ELR (cell line): ENCODE measurements at regions not wholly inside any gene's neighbourhood (a gene's known extent, or its start where the extent isn't known, plus 50 kb on each side); places are given as distances from the start of the nearest gene placed in this dataset.
"Not testable (repeated sequence)": the region's sequence is repeated elsewhere in the genome, so short reads cannot be mapped to it uniquely, and the experiment has no call there.

Experiments
- DNase-seq: peaks from one replicate; pipeline ENCODE4 v3.0.0-alpha.2; 2015; ENCODE audit warnings: low read depth

DNA sequence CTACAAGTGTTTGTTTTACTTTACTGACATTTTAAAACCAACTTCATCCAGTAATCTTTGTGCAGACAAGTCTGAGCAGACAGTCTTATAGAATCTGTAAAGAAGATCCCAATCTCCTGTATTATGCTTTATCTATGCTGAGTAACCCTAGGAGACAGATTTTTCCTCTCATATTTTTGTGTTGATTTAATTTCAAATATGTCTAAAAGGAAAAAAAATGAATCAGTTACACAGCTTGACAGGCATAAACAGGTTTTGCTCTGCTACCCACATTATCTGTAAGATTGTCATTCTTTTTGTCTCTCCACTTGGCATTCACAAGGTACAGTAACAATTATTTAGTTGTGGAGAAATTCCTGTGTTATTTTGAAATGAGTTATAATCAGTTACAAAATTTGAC is 415.0 kb downstream of the NYAP2 start:
- DNase-seq = no peak

DNA sequence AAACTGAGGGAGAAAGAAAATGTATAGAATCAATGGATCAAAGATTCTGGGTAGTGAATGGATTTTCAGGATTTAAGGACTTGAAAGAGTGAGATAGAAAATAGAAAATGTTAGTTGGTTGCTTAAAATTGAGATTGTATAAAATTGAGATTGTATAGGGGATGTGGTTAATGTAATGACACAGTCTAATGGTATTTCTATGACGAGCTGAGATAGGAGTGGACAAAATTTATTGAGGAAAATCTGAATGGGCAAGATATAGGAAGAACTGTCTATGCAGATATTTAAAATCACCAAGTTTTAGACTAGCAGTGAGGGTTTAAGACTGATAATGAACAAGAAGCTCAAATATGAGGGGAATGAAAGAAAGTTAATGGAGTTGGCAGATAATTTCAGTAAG is 406.6 kb downstream of the NYAP2 start:
- DNase-seq = peak; percentile 45

DNA sequence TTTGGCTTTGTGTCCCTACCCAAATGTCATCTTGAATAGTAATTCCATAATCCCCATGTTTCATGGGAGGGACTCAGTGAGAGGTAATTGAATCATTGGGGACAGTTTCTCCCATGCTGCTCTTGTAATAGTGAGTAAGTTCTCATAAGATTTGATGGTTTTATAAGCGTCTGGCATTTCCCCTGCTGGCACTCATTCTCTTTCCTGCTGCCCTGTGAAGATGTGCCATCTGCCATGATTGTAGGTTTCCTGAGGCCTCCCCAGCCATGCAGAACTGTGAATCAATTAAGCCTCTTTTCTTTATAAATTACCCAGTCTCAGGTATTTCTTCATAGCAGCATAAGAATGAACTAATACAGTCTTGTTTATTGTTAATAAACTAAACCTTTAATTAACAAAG is 402.6 kb downstream of the NYAP2 start:
- not testable (repeated sequence) for DNase-seq

DNA sequence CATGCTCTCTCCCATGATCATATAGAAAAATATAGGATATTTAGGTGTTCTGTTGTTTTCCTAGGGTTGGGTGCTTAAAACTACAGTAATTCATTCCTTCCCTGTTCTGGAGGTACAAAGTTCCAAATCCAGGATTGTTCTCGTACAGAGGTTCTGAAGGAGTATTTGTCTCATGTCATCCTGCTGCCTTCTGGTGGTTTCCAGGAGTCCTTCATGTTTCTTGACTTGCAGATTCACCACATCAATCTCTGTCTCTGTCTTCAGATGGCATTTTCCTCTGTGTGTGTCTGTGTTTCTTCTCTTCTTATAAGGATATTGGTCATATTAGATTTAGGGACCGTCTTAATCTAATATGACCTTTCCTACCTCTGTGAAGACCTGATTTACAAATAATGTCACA is 397.9 kb downstream of the NYAP2 start:
- DNase-seq = peak; percentile 2

DNA sequence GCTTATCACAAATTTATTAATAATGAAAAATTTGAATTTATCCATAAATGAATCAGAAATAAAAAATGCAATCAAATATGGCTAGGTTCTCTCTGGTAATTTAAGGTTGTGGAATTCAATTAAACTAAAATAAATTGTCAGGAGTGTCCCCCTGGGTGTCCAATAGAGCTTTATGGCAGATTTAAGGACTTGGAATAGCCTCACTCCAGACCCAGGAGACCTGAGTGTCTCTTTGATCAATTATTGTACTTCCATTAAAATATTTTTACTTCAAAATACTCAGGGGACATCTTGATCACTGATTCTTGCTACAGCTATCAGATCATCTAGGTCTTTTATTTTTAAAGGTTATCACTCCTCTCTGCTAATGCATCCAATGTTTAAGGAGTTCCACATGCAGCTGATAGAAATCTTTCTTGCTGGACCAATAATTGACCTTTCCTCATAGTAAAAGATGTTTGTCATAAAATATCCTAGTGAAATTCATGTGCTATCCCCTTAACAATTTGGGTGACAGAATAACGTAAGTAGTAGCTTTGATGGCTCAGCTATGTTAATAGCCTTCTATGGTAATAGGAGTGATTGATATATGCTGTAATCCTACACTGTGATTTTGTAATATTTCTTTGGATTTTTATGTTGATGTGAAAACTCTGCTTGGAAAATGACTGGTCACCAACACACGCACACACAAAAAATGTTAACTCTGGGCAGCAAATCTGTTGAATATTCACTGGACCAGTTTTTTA is 395.3 kb downstream of the NYAP2 start:
- no peak for DNase-seq

DNA sequence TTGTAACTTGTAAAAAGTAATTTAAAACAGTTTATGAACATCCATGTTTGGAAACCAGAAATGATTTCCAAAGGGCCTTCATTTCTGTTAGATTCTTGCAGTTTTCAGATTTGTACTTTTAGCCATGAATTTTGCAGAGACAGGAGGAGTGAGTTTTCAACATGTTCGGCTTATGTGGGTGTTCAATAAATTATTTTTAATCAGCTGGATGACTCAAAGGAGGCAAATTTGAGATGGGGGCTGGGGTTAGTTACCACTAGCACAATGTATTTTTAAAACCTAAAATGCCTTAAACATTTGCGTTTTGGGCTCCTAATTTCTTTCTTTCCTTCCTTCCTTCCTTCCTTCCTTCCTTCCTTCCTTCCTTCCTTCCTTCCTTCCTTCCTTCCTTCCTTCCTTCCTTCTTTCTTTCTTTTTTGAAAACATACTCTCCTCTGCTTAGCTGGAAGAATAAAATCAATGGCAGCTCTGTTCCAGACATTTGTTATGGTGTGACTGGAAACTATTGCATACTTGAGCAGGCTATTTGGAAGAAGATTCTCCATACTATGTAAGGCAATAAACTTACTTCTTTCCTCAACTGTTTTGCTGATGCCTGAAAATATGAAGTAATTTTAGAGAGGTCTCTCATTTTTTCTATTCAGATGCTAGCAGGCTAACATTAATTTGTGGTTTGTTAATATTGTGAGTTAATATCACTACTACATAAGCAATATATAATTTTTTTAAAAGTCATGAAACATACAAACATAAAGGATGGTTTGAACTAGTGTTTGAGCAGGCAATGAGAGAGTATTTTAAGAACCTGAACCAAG is 394.4 kb downstream of the NYAP2 start:
- no peak for DNase-seq

DNA sequence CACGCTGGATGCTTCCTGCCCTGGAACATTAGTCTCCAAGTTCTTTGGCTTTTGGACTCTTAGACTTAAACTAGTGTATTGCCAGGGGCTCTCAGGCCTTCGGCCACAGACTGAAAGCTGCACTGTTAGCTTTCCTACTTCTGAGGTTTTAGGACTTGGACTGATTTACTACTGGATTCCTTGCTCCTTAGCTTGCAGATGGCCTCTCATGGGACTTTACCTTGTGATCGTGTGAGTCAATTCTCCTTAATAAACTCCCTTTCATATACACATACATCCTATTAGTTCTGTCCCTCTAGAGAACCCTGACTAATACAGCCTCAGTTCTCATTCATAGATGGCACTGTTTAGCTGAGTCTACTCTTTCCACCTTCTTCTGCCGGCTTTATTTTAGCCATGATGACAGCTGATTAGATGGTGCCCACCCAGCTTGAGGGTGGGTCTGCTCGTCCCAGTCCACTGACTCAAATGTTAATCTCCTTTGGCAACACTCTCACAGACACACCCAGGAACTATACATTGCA is 389.1 kb downstream of the NYAP2 start:
- DNase-seq = peak; percentile 1

DNA sequence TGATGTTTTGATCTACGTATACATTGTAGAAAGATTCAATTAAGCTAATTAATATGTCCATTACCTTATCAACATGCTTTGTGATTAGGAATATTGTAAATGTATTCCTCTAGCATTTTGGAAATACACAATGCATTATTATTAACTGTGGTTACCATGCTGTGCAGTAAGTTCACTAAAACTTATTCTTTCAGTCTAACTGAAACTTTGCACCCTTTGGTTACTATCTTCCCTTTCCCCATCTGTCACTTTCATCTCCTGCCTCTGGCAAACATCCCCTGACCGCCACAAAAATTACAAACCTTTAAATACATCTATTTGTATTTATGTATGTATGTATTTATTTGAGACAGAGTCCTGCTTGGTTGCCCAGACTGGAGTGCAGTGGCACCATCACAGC is 388.0 kb downstream of the NYAP2 start:
- DNase-seq = no peak

DNA sequence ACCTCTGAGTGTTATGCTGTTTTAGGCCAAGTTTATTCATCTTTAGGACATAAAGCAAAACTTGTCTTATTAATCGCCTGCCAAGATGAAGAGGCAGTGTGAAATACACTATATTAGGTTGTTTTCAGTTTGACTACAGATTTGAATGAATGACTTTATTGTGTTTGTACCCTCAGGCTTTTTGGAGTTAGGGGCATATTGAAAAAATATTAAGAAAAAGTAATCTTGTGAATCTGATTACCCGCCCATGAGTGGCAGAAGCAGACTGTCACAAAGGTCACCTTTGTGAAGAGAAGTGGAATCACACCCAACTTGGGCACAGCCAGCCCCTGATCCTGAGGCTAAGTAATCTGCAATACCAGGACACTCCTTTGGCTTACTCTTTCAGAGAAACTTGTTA is 382.5 kb downstream of the NYAP2 start:
- DNase-seq = no peak

DNA sequence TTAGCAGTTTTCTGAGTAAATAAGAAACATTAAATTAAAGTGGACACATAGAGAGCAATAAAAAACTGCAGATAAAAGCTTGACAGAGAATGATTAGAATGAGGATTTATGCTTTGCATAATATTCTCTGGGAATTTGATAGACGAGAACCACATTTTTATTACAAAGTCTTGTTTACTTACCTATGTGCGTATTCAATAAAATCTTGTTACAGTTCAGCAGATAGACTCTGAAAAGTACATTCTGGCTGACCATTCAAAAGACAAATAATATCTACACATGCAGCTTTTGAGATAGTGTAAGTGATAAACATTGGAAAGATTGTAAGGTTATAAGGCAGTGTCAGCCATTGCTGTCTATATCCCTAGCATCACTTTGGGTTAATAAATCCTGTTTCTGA is 381.6 kb downstream of the NYAP2 start:
- DNase-seq = no peak

DNA sequence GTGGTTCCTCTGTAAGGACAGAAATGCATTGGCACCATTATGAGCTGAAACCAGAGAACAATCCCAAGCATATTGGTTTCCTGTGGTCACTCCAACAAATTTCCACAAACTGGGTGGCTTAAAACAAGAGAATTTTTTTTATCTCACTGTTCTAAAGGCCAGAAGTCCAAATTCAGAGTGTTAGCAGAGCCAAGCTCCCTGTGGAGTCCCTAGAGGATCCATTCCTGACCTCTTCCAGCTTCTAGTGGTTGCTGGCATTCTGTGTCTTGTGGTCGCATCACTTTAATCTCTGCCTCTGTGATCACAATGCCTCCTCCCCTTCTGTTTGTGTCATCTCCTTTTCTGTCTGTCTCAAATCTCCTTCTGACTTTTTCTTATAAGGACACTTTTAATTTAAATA is 380.3 kb downstream of the NYAP2 start:
- no peak for DNase-seq

DNA sequence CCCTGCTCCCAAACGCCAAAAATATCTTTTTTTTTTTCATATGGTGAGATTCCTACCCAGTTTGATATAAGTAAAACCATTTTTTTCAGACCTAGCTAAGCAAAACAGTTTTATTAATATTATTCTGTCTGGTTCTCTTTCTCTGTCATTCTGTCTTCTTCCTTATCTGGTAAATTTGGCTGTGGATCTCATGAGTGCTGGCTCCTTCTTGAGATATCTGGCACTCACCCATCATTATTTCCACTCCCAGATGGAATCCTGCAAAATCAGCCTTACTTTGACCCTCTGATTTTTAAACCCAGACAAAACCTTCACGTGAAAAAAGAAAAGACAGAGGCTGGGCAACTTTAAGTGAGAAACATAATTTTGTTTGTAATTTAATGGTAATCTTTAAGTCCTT is 373.6 kb downstream of the NYAP2 start:
- no peak for DNase-seq

DNA sequence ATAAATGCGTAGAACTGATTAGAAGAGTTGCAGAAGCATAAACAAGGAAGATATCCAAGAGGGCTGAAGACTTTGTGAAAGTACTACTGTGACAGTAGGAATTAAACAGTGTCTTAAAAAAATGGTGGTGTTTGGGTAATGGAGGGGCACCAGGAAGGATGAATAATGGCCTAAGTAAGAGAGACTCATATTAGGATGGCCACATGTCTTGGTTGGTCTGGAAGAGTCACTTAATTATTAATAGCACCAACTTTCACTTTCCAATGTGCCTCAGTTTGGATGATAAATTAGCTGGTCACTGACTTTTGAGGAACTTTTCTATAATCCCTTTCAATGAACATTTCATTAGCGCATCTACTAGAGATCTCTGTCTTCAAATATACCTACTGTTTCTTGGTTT is 372.2 kb downstream of the NYAP2 start:
- no peak for DNase-seq

DNA sequence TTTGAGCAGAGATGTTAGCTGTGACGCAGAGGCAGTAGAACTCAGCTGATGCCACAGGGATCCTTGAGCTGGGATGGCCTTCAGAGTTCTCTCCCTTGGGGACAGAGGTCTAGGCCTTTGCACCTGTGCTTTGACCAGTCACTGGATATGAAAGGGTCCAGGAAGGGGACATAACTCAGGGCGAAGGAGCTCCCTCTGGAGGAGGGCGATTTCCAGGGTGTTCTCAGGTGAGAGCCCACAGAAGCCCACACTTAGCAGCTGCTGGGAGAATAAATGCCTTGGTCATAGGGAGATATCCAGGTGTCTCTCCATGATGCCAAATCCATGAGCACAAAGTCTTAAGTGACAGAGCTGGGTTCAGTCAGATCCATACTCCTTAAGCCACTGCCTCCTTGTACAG is 369.2 kb downstream of the NYAP2 start:
- DNase-seq = no peak

DNA sequence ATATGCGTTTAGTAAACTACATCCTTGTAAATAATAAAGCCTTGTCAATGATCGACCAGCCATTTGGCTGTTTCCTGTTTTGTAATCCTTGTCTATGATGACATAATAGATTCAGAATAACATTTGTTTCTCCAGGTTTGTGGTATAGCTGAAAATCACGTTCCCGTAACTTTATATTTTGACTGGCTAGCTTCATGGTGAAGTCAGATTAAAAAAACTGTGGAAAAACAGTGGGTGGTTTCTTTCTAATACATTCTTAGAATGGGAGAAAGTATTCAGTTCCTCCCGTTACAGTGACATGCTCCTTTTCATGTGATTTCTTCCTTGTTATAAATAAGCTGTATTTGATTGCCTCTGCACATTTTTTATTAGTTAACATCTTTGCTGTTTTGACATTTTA is 366.9 kb downstream of the NYAP2 start:
- DNase-seq = no peak

DNA sequence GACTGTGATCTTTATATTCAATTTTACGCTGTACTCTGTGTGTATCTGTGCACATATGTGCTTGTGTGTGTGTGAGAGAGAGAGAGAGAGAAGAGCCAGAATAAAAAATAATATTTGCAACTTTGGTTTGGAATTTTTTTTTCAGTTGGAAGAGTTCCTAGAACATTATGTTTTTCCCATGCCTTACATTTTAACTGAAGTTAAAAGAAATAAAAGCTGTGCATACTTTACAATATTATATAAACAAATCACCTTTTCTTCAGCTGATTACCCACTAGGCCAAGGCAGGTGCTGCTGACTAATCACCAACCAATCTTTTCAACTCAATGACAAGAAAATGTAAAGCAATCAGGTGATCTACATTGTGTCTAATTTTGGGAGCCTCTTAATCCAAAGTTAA is 366.3 kb downstream of the NYAP2 start:
- DNase-seq = no peak

DNA sequence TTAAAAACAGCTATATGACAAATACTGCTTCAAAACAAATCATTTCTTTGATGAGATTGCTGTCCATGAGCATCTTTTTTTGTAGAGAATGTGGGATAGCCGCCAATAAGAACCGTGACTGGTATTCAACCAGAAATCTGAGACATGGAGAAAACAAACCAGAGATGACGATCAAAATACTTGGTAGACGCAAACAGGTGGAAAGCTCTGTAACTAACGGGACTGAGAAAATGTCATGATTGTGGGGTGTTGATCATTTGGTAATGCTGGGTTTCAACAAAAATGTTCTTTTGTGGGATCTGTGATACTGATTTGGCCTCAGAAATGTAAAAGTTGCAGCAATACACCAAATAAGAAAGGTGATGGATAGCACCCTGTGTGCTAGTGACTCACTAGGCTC is 364.8 kb downstream of the NYAP2 start:
- no peak for DNase-seq

DNA sequence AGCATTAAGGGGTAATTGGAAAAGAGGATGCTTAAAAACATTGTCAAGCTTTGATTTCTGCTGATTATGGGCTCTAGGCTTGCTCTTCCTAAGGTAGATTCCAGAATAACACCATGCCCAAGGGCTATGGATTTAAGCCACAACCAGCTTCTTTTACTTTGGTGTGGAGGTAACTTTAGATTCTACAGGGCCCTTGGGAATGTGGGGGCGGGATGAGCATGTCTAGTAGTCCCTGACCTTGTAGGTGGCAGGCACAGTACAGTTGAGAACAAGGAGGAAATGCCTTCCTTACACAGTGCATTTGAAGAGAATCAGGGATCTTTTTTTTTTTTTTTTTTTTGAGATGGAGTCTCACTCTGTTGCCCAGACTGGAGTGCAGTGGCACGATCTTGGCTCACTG is 364.2 kb downstream of the NYAP2 start:
- DNase-seq = no peak

DNA sequence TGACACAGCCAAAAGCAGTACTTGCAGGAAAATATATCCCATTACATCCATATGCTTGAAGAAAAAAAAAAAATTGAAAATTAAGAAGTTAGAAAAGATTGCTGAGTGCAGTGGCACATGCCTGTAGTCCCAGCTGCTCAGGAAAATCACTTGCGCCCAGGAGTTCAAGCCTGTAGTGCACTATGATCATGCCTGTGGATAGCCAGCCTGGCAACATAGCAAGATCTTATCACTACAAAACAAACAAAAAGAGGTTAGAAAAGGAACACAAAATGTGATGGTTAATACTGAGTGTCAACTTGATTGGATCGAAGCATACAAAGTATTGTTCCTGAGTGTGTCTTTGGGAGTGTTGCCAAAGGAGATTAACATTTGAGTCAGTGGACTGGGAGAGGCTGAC is 361.9 kb downstream of the NYAP2 start:
- DNase-seq = no peak

DNA sequence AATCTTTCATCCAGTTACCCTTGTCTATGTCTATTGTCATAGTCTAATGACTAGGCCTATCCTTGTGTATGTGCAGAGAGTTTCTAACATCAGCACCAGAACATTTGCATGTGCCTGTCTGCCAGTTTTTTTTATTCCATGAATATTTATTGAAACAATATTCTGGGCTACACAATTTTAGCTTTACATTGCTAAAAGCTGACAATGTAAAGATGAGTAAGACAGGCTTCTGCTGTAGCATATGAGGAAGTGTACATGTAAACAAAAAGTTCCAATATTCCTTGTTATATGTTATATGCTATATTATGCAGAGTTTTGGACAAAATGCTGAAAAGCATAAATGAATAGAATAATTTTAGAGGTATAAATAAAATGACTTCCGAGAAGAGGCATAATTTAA is 357.7 kb downstream of the NYAP2 start:
- no peak for DNase-seq

DNA sequence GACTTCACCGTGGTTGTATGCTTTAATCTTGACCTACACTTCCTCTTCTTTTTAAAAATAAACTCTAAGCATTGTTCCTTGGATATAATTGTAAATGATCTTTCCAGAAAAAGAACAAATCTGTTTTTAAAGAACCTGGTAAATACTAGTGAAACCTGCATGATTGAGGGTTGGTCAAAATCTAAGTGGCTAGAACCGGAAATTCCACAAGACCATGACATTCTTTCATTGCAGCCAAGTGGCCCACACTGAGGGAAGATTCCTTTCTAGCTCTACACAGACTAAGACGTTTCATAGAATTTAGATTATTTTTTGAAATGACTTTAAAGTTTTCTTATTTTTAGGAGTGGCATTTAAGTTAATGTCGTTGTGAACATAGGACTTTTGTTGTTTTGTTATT is 356.7 kb downstream of the NYAP2 start:
- peak; percentile 24 for DNase-seq

DNA sequence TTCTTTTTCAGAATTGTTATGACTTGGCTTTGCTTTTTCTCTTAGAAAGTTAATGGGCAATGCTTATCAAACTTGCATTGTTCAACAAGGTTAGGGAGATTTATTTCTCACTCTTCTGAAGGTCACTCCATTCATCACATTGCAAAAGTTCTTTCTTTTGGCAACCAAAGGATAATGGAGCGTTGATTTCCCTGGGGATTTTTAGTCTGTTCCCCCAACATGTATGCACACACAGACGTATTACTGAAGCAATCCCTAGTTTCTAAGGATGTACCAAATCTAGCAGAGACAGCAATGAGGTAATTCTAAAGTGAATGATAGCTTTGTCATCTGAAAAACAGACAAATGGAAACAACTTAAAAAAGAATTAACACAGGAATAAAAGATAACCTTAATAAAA is 349.1 kb downstream of the NYAP2 start:
- DNase-seq = no peak

DNA sequence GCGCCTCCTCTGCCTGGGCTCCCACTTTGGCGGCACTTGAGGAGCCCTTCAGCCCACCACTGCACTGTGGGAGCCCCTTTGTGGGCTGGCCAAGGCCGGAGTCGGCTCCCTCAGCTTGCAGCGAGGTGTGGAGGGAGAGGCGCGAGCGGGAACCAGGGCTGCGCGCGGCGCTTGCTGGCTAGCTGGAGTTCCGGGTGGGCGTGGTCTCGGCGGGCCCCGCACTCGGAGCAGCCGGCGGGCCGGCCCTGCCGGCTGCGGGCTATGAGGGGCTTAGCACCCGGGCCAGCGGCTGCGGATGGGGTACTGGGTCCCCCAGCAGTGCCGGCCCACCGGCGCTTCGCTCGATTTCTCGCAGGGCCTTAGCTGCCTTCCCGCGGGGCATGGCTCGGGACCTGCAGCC is 344.5 kb downstream of the NYAP2 start:
- not testable (repeated sequence) for DNase-seq

DNA sequence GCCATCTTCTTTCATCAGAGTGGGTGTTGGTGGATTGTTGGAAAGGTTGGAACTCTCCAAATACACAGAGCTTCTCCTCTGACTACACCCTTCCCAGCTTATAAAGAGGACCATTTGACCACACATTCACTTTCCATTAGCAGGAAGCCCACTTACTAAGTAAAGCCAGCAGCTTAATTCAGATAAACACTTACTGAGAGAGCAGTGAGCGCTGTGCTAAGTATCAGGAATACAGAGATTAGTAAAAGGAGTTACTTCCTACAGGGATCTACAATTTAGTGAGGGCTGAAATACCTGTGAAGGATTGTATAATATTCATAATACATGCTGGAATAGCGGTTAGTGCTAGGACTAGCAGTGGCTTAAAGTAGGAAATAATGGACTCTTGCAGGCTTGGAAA is 343.0 kb downstream of the NYAP2 start:
- DNase-seq = no peak
